GM12878 (cell line): ENCODE measurements at regions not wholly inside any gene's neighbourhood (a gene's known extent, or its start where the extent isn't known, plus 50 kb on each side); places are given as distances from the start of the nearest gene placed in this dataset.

Source experiments
- ASH2L ChIP-seq: fragments of 300-600, 200-600 bp; sonication (generic); IDR thresholded peaks from 2 replicates; pipeline ENCODE4 v1.6.1; 2017; ENCODE audit warnings: low read depth, mild to moderate bottlenecking, borderline replicate concordance
- EZH2 ChIP-seq: IDR thresholded peaks from 2 replicates; pipeline ENCODE4 v1.6.1; 2012; ENCODE audit warnings: low read depth, mild to moderate bottlenecking, control low read depth, inconsistent platforms, low read length, borderline replicate concordance; ENCODE audit not compliant: control insufficient read depth
- POLR2AphosphoS5 ChIP-seq: IDR thresholded peaks from 2 replicates; pipeline ENCODE4 v1.6.1; 2011; ENCODE audit warnings: mild to moderate bottlenecking, low read length, inconsistent platforms
- RAD21 ChIP-seq: IDR thresholded peaks from 2 replicates; pipeline ENCODE4 v1.6.1; 2011; ENCODE audit warnings: mild to moderate bottlenecking, low read depth, low read length, moderate library complexity; ENCODE audit not compliant: insufficient read depth
- SP1 ChIP-seq: IDR thresholded peaks from one replicate; pipeline ENCODE4 v1.6.1; 2011; ENCODE audit warnings: low read depth, low read length
- TCF12 ChIP-seq: IDR thresholded peaks from 2 replicates; pipeline ENCODE4 v1.6.1; 2011; ENCODE audit warnings: low read depth, mild to moderate bottlenecking, low read length
- USF1 ChIP-seq: IDR thresholded peaks from 2 replicates; pipeline ENCODE4 v1.6.1; 2011; ENCODE audit warnings: borderline replicate concordance, low read depth, mild to moderate bottlenecking, moderate library complexity, mixed read lengths, low read length; ENCODE audit not compliant: insufficient read depth; ENCODE audit errors: extremely low read length
- TF ChIP-seq, protein P1 (sequence below), 3 experiments: IDR thresholded peaks in 2 of 3; conservative IDR thresholded peaks in 1 of 3; 2 replicates each; pipeline ENCODE4 v1.5.1; 2011; ENCODE audit warnings: low read depth in 3 of 3, low read length in 3 of 3, mild to moderate bottlenecking in 3 of 3, control low read depth in 2 of 3, moderate library complexity in 2 of 3, inconsistent platforms in 1 of 3, mixed read lengths in 1 of 3; ENCODE audit not compliant: control insufficient read depth in 2 of 3, insufficient read depth in 1 of 3; ENCODE audit errors: extremely low read depth in 1 of 3

DNA sequence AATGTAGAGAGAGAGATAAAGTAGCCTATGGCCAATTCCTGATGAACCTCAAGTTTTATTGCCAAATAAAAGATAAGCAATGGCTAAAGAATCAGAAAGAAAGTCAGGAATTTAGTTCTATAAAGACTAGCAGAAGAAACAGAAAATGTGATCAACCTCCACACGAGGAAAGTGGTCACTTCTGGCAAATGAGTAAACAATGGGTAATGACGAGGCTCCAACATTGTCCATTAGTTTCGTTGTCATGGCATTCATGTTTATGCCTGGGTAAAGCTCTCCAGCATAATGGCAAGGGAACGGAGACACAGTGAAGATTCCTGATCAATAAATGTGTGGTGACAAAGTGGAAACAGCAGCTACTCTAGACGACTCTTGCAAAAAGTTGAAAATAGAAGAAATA lies 341.8 kb upstream of the CTNND2 start:
- no peak for TF ChIP-seq EZH2
- TF ChIP-seq ASH2L, result no peak
- TF ChIP-seq SP1, result no peak
- TF ChIP-seq, protein P1, sequence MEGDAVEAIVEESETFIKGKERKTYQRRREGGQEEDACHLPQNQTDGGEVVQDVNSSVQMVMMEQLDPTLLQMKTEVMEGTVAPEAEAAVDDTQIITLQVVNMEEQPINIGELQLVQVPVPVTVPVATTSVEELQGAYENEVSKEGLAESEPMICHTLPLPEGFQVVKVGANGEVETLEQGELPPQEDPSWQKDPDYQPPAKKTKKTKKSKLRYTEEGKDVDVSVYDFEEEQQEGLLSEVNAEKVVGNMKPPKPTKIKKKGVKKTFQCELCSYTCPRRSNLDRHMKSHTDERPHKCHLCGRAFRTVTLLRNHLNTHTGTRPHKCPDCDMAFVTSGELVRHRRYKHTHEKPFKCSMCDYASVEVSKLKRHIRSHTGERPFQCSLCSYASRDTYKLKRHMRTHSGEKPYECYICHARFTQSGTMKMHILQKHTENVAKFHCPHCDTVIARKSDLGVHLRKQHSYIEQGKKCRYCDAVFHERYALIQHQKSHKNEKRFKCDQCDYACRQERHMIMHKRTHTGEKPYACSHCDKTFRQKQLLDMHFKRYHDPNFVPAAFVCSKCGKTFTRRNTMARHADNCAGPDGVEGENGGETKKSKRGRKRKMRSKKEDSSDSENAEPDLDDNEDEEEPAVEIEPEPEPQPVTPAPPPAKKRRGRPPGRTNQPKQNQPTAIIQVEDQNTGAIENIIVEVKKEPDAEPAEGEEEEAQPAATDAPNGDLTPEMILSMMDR (IDR thresholded peaks at IDR 0.05 in 2 of 3, conservative IDR thresholded peaks at IDR 0.05 in 1 of 3; ENCODE audit: control insufficient read depth in 2 of 3, extremely low read depth in 1 of 3, insufficient read depth in 1 of 3, low read depth in 3 of 3, low read length in 3 of 3), result no peak
- no peak for TF ChIP-seq USF1
- no peak for TF ChIP-seq RAD21
- no peak for TF ChIP-seq POLR2AphosphoS5
- TF ChIP-seq TCF12, result no peak
